GM06990 (cell line): ENCODE measurements at regions not wholly inside any gene's neighbourhood (a gene's known extent, or its start where the extent isn't known, plus 50 kb on each side); places are given as distances from the start of the nearest gene placed in this dataset.

Source experiments
- DNase-seq: peaks from one replicate; pipeline ENCODE4 v3.0.0-alpha.2; 2011; ENCODE audit not compliant: insufficient read length; ENCODE audit errors: extremely low read depth
- H3K27me3 ChIP-seq: replicated peaks from 2 replicates; pipeline ENCODE4 v1.6.0; 2011; ENCODE audit warnings: low read length; ENCODE audit not compliant: control insufficient read depth, insufficient read depth
- H3K36me3 ChIP-seq: 2 replicates; pipeline ENCODE4 v1.5.1; 2011; ENCODE audit warnings: low read length; ENCODE audit not compliant: control insufficient read depth, insufficient read depth
- H3K4me3 ChIP-seq: replicated peaks from 2 replicates; pipeline ENCODE4 v1.5.1; 2011; ENCODE audit warnings: low read depth, mild to moderate bottlenecking, control low read depth, low read length
- TF ChIP-seq, protein P1 (sequence below): IDR thresholded peaks from 2 replicates; pipeline ENCODE4 v1.5.1; 2011; ENCODE audit warnings: low read length, control low read depth, mild to moderate bottlenecking, inconsistent platforms; ENCODE audit not compliant: insufficient read depth, poor library complexity, severe bottlenecking

- Histone ChIP-seq H3K4me3 (no peak overlapping the region), H3K27me3 (no peaks in the 10 kb centered on the region), H3K36me3 (no peaks in the 10 kb centered on the region)
- TF ChIP-seq, protein P1, sequence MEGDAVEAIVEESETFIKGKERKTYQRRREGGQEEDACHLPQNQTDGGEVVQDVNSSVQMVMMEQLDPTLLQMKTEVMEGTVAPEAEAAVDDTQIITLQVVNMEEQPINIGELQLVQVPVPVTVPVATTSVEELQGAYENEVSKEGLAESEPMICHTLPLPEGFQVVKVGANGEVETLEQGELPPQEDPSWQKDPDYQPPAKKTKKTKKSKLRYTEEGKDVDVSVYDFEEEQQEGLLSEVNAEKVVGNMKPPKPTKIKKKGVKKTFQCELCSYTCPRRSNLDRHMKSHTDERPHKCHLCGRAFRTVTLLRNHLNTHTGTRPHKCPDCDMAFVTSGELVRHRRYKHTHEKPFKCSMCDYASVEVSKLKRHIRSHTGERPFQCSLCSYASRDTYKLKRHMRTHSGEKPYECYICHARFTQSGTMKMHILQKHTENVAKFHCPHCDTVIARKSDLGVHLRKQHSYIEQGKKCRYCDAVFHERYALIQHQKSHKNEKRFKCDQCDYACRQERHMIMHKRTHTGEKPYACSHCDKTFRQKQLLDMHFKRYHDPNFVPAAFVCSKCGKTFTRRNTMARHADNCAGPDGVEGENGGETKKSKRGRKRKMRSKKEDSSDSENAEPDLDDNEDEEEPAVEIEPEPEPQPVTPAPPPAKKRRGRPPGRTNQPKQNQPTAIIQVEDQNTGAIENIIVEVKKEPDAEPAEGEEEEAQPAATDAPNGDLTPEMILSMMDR, result no peak
- no peak for DNase-seq
These were observed 326.4 kb upstream of the LYPLAL1 start for GRCh38 chr1:218847089-218847768.

GRCh38 chr1:218848009-218848408 is 325.7 kb upstream of the LYPLAL1 start:
- H3K36me3 ChIP-seq, result no peaks in the 10 kb centered on the region
- no peaks in the 10 kb centered on the region; the same call in 1 of the 2 replicates for H3K27me3 ChIP-seq
- TF ChIP-seq, protein P1, result no peak
- no peak for DNase-seq
- no peak overlapping the region for H3K4me3 ChIP-seq

DNA sequence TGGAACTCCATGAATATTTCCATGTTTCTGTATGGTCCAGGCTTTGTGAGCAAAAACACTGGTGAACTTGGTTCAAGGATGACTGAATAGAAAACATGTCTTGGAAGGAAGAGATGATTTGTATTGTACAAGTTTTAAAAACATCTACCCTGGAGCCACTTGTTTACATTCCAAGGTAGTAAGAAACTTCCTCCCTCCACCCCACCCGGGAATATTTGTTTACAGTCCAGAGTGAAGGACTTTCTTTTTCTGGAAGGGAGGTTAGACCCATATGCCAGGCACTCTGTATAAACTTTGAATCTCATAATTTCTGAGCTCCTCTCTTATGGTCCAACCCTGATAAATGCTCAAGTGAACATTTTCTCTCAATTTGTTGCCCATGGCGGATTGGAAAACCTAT is 323.3 kb upstream of the LYPLAL1 start:
- TF ChIP-seq, protein P1, result no peak
- no peak for DNase-seq
- H3K4me3 ChIP-seq, result no peak overlapping the region

DNA sequence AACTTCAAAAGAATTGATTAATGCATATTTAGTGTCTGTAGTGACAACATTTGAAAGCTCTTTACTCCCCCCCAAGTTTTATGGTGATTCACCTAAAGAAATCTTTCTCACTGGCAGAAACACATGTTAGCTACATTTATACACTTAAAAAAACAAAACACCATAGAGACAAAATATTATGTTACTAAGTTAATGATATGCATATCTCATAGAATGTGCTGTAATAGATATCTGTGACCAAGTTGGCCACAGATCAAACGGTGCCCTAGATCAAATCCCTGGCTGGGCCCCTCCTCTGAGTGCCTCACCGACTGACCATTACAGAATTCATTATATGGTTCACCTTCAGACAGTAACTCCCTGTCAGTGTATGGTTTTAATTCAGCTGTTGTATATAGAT is 322.1 kb upstream of the LYPLAL1 start:
- no peak for DNase-seq
- Histone ChIP-seq H3K27me3 (no peaks in the 10 kb centered on the region; the same call in 1 of the 2 replicates), H3K36me3 (no peaks in the 10 kb centered on the region), H3K4me3 (no peak overlapping the region)
- TF ChIP-seq, protein P1, result no peak

More for the DNA sequence above, 323.3 kb upstream of the LYPLAL1 start:
- Histone ChIP-seq H3K36me3 (no peaks in the 10 kb centered on the region), H3K27me3 (no peaks in the 10 kb centered on the region; the same call in 1 of the 2 replicates)

- H3K4me3 ChIP-seq, result no peak overlapping the region
- DNase-seq, result no peak
These were observed 321.2 kb upstream of the LYPLAL1 start for GRCh38 chr1:218852527-218852926.

More at GRCh38 chr1:218852527-218852926, 321.2 kb upstream of the LYPLAL1 start:
- Histone ChIP-seq H3K27me3 (no peaks in the 10 kb centered on the region; the same call in 1 of the 2 replicates), H3K36me3 (no peaks in the 10 kb centered on the region)
- TF ChIP-seq, protein P1, result no peak
